ES-I3 (cell line): ENCODE measurements at regions not wholly inside any gene's neighbourhood (a gene's known extent, or its start where the extent isn't known, plus 50 kb on each side); places are given as distances from the start of the nearest gene placed in this dataset.

Experiments used
- H3K36me3 ChIP-seq: 2 replicates; pipeline ENCODE4 v1.6.1; 2013; ENCODE audit warnings: mild to moderate bottlenecking, low read length, control low read depth, moderate library complexity; ENCODE audit not compliant: insufficient read depth
- H3K4me1 ChIP-seq: 2 replicates; pipeline ENCODE4 v1.6.1; 2013; ENCODE audit warnings: mild to moderate bottlenecking, control low read depth, low read length; ENCODE audit not compliant: insufficient read depth
- H3K9ac ChIP-seq: 2 replicates; pipeline ENCODE4 v1.6.1; 2013; ENCODE audit warnings: low read depth, mild to moderate bottlenecking, low read length, moderate library complexity
- H3K9me3 ChIP-seq: 2 replicates; pipeline ENCODE4 v1.6.1; 2013; ENCODE audit warnings: mild to moderate bottlenecking, low read length, moderate library complexity; ENCODE audit not compliant: control insufficient read depth, insufficient read depth

- Histone ChIP-seq H3K9ac (no peak overlapping the region), H3K4me1 (no peaks in the 10 kb centered on the region), H3K9me3 (peaks cover 12% of the 10 kb centered on the region), H3K36me3 (no peaks in the 10 kb centered on the region)
Observed at GRCh38 chr11:122062763-122063162, 53.3 kb downstream of the BLID start.

GRCh38 chr11:122059565-122059964 is 56.5 kb downstream of the BLID start:
- Histone ChIP-seq H3K9ac (no peak overlapping the region), H3K4me1 (no peaks in the 10 kb centered on the region), H3K9me3 (peaks cover 12% of the 10 kb centered on the region), H3K36me3 (no peaks in the 10 kb centered on the region)

- no peak overlapping the region for H3K9ac ChIP-seq
- H3K36me3 ChIP-seq = no peaks in the 10 kb centered on the region
- H3K9me3 ChIP-seq = peaks cover 3% of the 10 kb centered on the region; the same call in 1 of the 2 replicates
- no peaks in the 10 kb centered on the region for H3K4me1 ChIP-seq
Observed at GRCh38 chr11:122050021-122050690, 65.9 kb downstream of the BLID start.

GRCh38 chr11:122048401-122048800 is 67.6 kb downstream of the BLID start:
- Histone ChIP-seq H3K36me3 (no peaks in the 10 kb centered on the region), H3K9ac (no peak overlapping the region), H3K4me1 (no peaks in the 10 kb centered on the region), H3K9me3 (peaks cover 3% of the 10 kb centered on the region; the same call in 1 of the 2 replicates)

GRCh38 chr11:122046846-122047245 is 69.2 kb downstream of the BLID start:
- Histone ChIP-seq H3K9me3 (no peaks in the 10 kb centered on the region), H3K4me1 (no peaks in the 10 kb centered on the region), H3K9ac (no peak overlapping the region), H3K36me3 (no peaks in the 10 kb centered on the region)

GRCh38 chr11:122046438-122046837 is 69.6 kb downstream of the BLID start:
- Histone ChIP-seq H3K9ac (no peak overlapping the region), H3K9me3 (no peaks in the 10 kb centered on the region), H3K4me1 (peaks cover 3% of the 10 kb centered on the region; the same call in 1 of the 2 replicates), H3K36me3 (no peaks in the 10 kb centered on the region)

GRCh38 chr11:122045181-122045586 is 70.8 kb downstream of the BLID start:
- Histone ChIP-seq H3K36me3 (no peaks in the 10 kb centered on the region), H3K4me1 (peaks cover 11% of the 10 kb centered on the region; the same call in 1 of the 2 replicates), H3K9ac (no peak overlapping the region), H3K9me3 (no peaks in the 10 kb centered on the region)

- H3K36me3 ChIP-seq = no peaks in the 10 kb centered on the region
- no peak overlapping the region for H3K9ac ChIP-seq
- no peaks in the 10 kb centered on the region for H3K9me3 ChIP-seq
- H3K4me1 ChIP-seq = peaks cover 12% of the 10 kb centered on the region; the same call in 1 of the 2 replicates
Observed at GRCh38 chr11:122044086-122044485, 71.9 kb downstream of the BLID start.

- Histone ChIP-seq H3K36me3 (no peaks in the 10 kb centered on the region), H3K9me3 (no peaks in the 10 kb centered on the region), H3K9ac (no peak overlapping the region), H3K4me1 (peaks cover 21% of the 10 kb centered on the region)
Observed at GRCh38 chr11:122042981-122043380, 73.0 kb downstream of the BLID start.

GRCh38 chr11:122040464-122040863 is 75.6 kb downstream of the BLID start:
- Histone ChIP-seq H3K4me1 (peaks cover 33% of the 10 kb centered on the region), H3K9me3 (no peaks in the 10 kb centered on the region), H3K9ac (no peak overlapping the region), H3K36me3 (no peaks in the 10 kb centered on the region)

GRCh38 chr11:122038543-122038942 is 77.5 kb downstream of the BLID start:
- H3K9me3 ChIP-seq = no peaks in the 10 kb centered on the region
- peaks cover 33% of the 10 kb centered on the region for H3K4me1 ChIP-seq
- no peaks in the 10 kb centered on the region for H3K36me3 ChIP-seq
- H3K9ac ChIP-seq = no peak overlapping the region

GRCh38 chr11:122037911-122038310 is 78.1 kb downstream of the BLID start:
- peaks cover 33% of the 10 kb centered on the region for H3K4me1 ChIP-seq

GRCh38 chr11:122036493-122036892 is 79.5 kb downstream of the BLID start:
- Histone ChIP-seq H3K36me3 (no peaks in the 10 kb centered on the region), H3K9me3 (no peaks in the 10 kb centered on the region), H3K4me1 (peaks cover 30% of the 10 kb centered on the region), H3K9ac (no peak overlapping the region)

More at GRCh38 chr11:122037911-122038310, 78.1 kb downstream of the BLID start:
- Histone ChIP-seq H3K36me3 (no peaks in the 10 kb centered on the region), H3K9ac (no peak overlapping the region), H3K9me3 (no peaks in the 10 kb centered on the region)

- Histone ChIP-seq H3K36me3 (no peaks in the 10 kb centered on the region), H3K9ac (no peak overlapping the region), H3K4me1 (peaks cover 30% of the 10 kb centered on the region), H3K9me3 (no peaks in the 10 kb centered on the region)
Observed at GRCh38 chr11:122036018-122036417, 80.0 kb downstream of the BLID start.

- peaks cover 19% of the 10 kb centered on the region for H3K4me1 ChIP-seq
- no peak overlapping the region for H3K9ac ChIP-seq
- no peaks in the 10 kb centered on the region for H3K36me3 ChIP-seq
- H3K9me3 ChIP-seq = no peaks in the 10 kb centered on the region
Observed at GRCh38 chr11:122033631-122034030, 82.4 kb downstream of the BLID start.
